ENCODE measurements at regions not wholly inside any gene's neighbourhood (a gene's known extent, or its start where the extent isn't known, plus 50 kb on each side); places are given as distances from the start of the nearest gene placed in this dataset.

DNA sequence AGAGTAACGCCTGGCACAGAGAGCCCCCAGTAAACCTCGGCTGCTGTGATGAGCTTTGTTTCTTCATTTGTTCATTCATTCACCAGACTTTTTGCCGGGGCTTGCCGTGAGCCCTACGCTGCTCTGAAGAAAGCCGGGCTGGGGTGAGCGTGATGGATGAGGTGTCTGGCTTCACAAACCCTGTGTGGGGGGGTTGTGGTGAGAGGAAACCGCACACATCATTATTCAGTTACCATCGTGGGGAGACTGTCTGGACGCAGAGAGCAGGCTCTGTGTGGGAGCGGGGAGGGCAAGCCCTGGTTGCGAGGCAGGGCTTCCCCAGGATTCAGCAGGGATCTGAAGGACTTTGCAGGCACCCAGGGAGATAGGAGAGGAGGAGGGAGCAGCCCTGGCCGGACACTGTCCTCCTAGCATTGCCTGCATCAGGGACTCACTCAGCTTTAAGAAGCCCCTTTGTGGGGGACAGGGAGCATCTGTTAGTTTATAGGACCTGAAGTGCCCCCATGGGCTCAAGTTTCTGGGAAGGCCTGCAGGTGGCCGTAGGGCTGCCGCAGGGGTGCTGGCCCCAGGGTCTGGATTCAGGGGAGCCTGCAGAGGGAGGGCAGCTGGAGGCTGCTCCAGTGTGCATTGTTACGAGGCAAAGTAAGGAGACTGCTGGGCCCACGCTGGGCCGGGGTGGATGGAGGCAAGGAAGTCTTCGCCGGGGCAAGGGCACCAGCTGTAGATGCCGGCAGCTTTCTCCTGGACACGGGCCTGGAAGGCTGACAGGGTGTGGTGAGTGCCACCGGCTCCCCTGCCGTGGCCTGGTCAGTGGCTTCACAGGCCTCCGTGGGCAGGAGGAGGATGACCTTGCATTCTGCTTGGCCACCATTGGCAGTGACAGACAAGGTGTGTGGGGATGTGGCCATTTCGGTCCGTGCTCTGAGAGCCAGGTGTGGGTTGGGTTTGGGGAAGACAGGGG lies 334.5 kb downstream of the SEC14L1 start:
- ATAC-seq (no peak), FAIRE-seq (no peak), DNase-seq (ENCODE audit: extremely low read depth in 1 of 4, low spot score in 3 of 4) (no peak)
- no peak overlapping the region for H3K4me3 ChIP-seq
- no peak overlapping the region for H3K27ac ChIP-seq (ENCODE audit: extremely low read depth, low read depth, low read length)
- H2AFZ ChIP-seq (ENCODE audit: low read depth, low read length): no peak overlapping the region
- H3K36me3 ChIP-seq (ENCODE audit: control insufficient read depth, insufficient read depth, low read length): 0 out of 3 replicates have a peak, but pooled peaks cover 5% of the 10 kb centered on the region
- peaks cover 29 to 45% of the 10 kb centered on the region in 2 experiments for H3K4me1 ChIP-seq (replicated peaks in 1 of 2; ENCODE audit: control insufficient read depth in 2 of 2, insufficient read depth in 2 of 2, low read length in 2 of 2)
- POLR2A ChIA-PET: interaction anchor here (0.9 kb wide), 1 partner anchor 152 kb away, joined by 4 read pairs; no protein-coding TSS in a partner anchor
- peaks cover 3% of the 10 kb centered on the region for H3K9me1 ChIP-seq (ENCODE audit: control insufficient read depth, insufficient read depth, low read length)
- in situ Hi-C loops (cut with MboI) (no loop called here), intact Hi-C loops (cut with micrococcal nuclease) (no loop called here)
- peak overlapping the region in 1 of 2 experiments; percentile 71; a peak in 2 of 4 replicates for H3K9ac ChIP-seq (ENCODE audit: insufficient read depth in 1 of 2, low read depth in 2 of 2, low read length in 2 of 2)
- H3K79me2 ChIP-seq (ENCODE audit: control insufficient read depth, insufficient read depth, low read length): peaks cover 69% of the 10 kb centered on the region
- WGBS (ENCODE audit: insufficient coverage, low coverage, missing lambda C conversion rate): 86% methylated on average over 27 of the region's 27 CpGs
- CTCF ChIA-PET (ENCODE audit: low intra/inter-chr PET ratio): no interaction called here
- no peaks in the 10 kb centered on the region for H3K27me3 ChIP-seq (ENCODE audit: control insufficient read depth in 2 of 2, insufficient read depth in 2 of 2, low read length in 2 of 2)
- no TSS peak for BruUV-seq (replicated peaks)
- H3K9me3 ChIP-seq (replicated peaks; ENCODE audit: control insufficient read depth, insufficient read depth, low read depth, low read length): no peaks in the 10 kb centered on the region
- no peak overlapping the region for H3K4me2 ChIP-seq (ENCODE audit: insufficient read depth, low read length)
- peaks cover 31% of the 10 kb centered on the region; the same call in 1 of the 2 replicates for H4K20me1 ChIP-seq (replicated peaks; ENCODE audit: control insufficient read depth, insufficient read depth, low read length)
- TF ChIP-seq SETDB1 (IDR thresholded peaks at IDR 0.05; ENCODE audit: low read length): no peak
- no peak for TF ChIP-seq E2F3 (CRISPR knock-in tag; IDR thresholded peaks at IDR 0.05)
- no peak for TF ChIP-seq ELF1 (tag; IDR thresholded peaks at IDR 0.05)
- no peak for TF ChIP-seq HLTF (IDR thresholded peaks at IDR 0.05)
- TF ChIP-seq POLR2AphosphoS2 (IDR thresholded peaks at IDR 0.05; ENCODE audit: low read length): no peak
- TF ChIP-seq ZNF121 (CRISPR knock-in tag; conservative IDR thresholded peaks at IDR 0.05): no peak
- TF ChIP-seq SAFB (IDR thresholded peaks at IDR 0.05; ENCODE audit: borderline replicate concordance, low read depth, low read length): no peak
- no peak for TF ChIP-seq CLOCK (CRISPR knock-in tag; IDR thresholded peaks at IDR 0.05; ENCODE audit: borderline replicate concordance)
- no peak for TF ChIP-seq NR4A1 (CRISPR knock-in tag; IDR thresholded peaks at IDR 0.05)
- TF ChIP-seq NR4A1 (tag; IDR thresholded peaks at IDR 0.05): no peak
- TF ChIP-seq HDAC2 (IDR thresholded peaks at IDR 0.05): no peak
- no peak for TF ChIP-seq SIX5 (IDR thresholded peaks at IDR 0.05; ENCODE audit: borderline replicate concordance in 1 of 2, insufficient read depth in 1 of 2, low read depth in 1 of 2, low read length in 2 of 2)
